ENCODE measurements at regions not wholly inside any gene's neighbourhood (a gene's known extent, or its start where the extent isn't known, plus 50 kb on each side); places are given as distances from the start of the nearest gene placed in this dataset.

- TF ChIP-seq, protein P1, sequence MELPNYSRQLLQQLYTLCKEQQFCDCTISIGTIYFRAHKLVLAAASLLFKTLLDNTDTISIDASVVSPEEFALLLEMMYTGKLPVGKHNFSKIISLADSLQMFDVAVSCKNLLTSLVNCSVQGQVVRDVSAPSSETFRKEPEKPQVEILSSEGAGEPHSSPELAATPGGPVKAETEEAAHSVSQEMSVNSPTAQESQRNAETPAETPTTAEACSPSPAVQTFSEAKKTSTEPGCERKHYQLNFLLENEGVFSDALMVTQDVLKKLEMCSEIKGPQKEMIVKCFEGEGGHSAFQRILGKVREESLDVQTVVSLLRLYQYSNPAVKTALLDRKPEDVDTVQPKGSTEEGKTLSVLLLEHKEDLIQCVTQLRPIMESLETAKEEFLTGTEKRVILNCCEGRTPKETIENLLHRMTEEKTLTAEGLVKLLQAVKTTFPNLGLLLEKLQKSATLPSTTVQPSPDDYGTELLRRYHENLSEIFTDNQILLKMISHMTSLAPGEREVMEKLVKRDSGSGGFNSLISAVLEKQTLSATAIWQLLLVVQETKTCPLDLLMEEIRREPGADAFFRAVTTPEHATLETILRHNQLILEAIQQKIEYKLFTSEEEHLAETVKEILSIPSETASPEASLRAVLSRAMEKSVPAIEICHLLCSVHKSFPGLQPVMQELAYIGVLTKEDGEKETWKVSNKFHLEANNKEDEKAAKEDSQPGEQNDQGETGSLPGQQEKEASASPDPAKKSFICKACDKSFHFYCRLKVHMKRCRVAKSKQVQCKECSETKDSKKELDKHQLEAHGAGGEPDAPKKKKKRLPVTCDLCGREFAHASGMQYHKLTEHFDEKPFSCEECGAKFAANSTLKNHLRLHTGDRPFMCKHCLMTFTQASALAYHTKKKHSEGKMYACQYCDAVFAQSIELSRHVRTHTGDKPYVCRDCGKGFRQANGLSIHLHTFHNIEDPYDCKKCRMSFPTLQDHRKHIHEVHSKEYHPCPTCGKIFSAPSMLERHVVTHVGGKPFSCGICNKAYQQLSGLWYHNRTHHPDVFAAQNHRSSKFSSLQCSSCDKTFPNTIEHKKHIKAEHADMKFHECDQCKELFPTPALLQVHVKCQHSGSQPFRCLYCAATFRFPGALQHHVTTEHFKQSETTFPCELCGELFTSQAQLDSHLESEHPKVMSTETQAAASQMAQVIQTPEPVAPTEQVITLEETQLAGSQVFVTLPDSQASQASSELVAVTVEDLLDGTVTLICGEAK (IDR thresholded peaks at IDR 0.05): no peak
- TF ChIP-seq, protein P1 (CRISPR knock-in tag; IDR thresholded peaks at IDR 0.05): no peak
- TF ChIP-seq, protein P2, sequence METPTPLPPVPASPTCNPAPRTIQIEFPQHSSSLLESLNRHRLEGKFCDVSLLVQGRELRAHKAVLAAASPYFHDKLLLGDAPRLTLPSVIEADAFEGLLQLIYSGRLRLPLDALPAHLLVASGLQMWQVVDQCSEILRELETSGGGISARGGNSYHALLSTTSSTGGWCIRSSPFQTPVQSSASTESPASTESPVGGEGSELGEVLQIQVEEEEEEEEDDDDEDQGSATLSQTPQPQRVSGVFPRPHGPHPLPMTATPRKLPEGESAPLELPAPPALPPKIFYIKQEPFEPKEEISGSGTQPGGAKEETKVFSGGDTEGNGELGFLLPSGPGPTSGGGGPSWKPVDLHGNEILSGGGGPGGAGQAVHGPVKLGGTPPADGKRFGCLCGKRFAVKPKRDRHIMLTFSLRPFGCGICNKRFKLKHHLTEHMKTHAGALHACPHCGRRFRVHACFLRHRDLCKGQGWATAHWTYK (CRISPR knock-in tag; IDR thresholded peaks at IDR 0.05): no peak
- no peak for TF ChIP-seq ZNF830 (CRISPR knock-in tag; IDR thresholded peaks at IDR 0.05)
- TF ChIP-seq ZNF780A (CRISPR knock-in tag; IDR thresholded peaks at IDR 0.05): no peak
- no peak for TF ChIP-seq CBFA2T3 (IDR thresholded peaks at IDR 0.05)
- TF ChIP-seq ZNF766 (CRISPR knock-in tag; conservative IDR thresholded peaks at IDR 0.05): no peak
- TF ChIP-seq TARDBP (IDR thresholded peaks at IDR 0.05): no peak
- TF ChIP-seq BRF1 (IDR thresholded peaks at IDR 0.05; ENCODE audit: borderline replicate concordance, extremely low read depth, insufficient read length): no peak
- TF ChIP-seq ZFX (CRISPR knock-in tag; IDR thresholded peaks at IDR 0.05): no peak
- no peak for TF ChIP-seq SMARCC2 (IDR thresholded peaks at IDR 0.05; ENCODE audit: low read depth)
- no peak for TF ChIP-seq ZSCAN29 (IDR thresholded peaks at IDR 0.05)
- no peak for TF ChIP-seq MITF (IDR thresholded peaks at IDR 0.05)
- no peak for TF ChIP-seq ZFPM2 (CRISPR knock-in tag; IDR thresholded peaks at IDR 0.05)
- TF ChIP-seq, protein P3, sequence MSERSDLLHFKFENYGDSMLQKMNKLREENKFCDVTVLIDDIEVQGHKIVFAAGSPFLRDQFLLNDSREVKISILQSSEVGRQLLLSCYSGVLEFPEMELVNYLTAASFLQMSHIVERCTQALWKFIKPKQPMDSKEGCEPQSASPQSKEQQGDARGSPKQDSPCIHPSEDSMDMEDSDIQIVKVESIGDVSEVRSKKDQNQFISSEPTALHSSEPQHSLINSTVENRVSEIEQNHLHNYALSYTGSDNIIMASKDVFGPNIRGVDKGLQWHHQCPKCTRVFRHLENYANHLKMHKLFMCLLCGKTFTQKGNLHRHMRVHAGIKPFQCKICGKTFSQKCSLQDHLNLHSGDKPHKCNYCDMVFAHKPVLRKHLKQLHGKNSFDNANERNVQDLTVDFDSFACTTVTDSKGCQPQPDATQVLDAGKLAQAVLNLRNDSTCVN (CRISPR knock-in tag; IDR thresholded peaks at IDR 0.05): no peak
- TF ChIP-seq E2F6 (IDR thresholded peaks at IDR 0.05; ENCODE audit: borderline replicate concordance in 1 of 2, extremely low read depth in 1 of 2, insufficient read depth in 1 of 2, insufficient read length in 1 of 2, low read depth in 1 of 2, low read length in 1 of 2, poor library complexity in 1 of 2, severe bottlenecking in 1 of 2): no peak
Observed at GRCh38 chr3:82093641-82094040, 332.2 kb upstream of the GBE1 start (continued).
